Stomach (tissue), 4 donors: ENCODE measurements at regions not wholly inside any gene's neighbourhood (a gene's known extent, or its start where the extent isn't known, plus 50 kb on each side); places are given as distances from the start of the nearest gene placed in this dataset.
"Not testable (repeated sequence)": the region's sequence is repeated elsewhere in the genome, so short reads cannot be mapped to it uniquely, and the experiment has no call there.

ENCODE experiments used
- POLR2A ChIP-seq, 4 donors: fragments of 450-650 bp; IDR thresholded peaks; one replicate each; pipeline ENCODE4 v1.6.1; 2016; ENCODE audit warnings: antibody characterized with exemption in 4 of 4, control low read depth in 2 of 4, mild to moderate bottlenecking in 1 of 4, moderate library complexity in 1 of 4
- TF ChIP-seq, protein P1 (sequence below), 7 experiments: fragments of 450-650 bp in 4 of 7; fragments of 200-600 bp in 3 of 7; sonication (generic) in 3 of 7; IDR thresholded peaks; one replicate each; pipeline ENCODE4 v1.5.1; 2016 to 2019; ENCODE audit warnings: antibody characterized with exemption in 7 of 7, control low read depth in 2 of 7, mild to moderate bottlenecking in 1 of 7

DNA sequence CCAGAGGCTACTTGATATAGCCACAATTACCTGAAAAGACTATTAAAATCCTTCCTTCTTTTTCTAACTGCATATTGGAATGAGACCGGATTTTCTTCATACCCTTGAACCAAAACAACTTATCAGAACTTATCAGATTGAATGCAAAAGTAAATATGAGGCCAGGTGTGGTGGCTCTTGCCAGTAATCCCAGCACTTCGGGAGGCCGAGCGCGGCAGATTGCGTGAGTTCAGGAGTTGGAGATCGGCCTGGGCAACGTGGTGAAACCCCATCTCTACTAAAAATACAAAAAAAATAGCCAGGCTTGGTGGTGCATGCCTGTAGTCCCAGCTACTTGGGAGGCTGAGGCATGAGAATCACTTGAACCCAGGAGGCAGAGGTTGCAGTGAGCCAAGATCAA is 72.8 kb upstream of the TOP1 start:
- TF ChIP-seq, protein P1, sequence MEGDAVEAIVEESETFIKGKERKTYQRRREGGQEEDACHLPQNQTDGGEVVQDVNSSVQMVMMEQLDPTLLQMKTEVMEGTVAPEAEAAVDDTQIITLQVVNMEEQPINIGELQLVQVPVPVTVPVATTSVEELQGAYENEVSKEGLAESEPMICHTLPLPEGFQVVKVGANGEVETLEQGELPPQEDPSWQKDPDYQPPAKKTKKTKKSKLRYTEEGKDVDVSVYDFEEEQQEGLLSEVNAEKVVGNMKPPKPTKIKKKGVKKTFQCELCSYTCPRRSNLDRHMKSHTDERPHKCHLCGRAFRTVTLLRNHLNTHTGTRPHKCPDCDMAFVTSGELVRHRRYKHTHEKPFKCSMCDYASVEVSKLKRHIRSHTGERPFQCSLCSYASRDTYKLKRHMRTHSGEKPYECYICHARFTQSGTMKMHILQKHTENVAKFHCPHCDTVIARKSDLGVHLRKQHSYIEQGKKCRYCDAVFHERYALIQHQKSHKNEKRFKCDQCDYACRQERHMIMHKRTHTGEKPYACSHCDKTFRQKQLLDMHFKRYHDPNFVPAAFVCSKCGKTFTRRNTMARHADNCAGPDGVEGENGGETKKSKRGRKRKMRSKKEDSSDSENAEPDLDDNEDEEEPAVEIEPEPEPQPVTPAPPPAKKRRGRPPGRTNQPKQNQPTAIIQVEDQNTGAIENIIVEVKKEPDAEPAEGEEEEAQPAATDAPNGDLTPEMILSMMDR (IDR thresholded peaks at IDR 0.05) = not testable (repeated sequence)
- TF ChIP-seq POLR2A (IDR thresholded peaks at IDR 0.05) = not testable (repeated sequence)
